Ishikawa (cell line): ENCODE measurements at regions not wholly inside any gene's neighbourhood (a gene's known extent, or its start where the extent isn't known, plus 50 kb on each side); places are given as distances from the start of the nearest gene placed in this dataset.

Experiments used
- CEBPB ChIP-seq: IDR thresholded peaks from 2 replicates; pipeline ENCODE4 v1.6.1; 2012
- CREB1 ChIP-seq: IDR thresholded peaks from 2 replicates; pipeline ENCODE4 v1.6.1; 2012; ENCODE audit warnings: low read depth
- EGR1 ChIP-seq: IDR thresholded peaks from 2 replicates; pipeline ENCODE4 v1.6.1; 2012
- EP300 ChIP-seq: IDR thresholded peaks from 2 replicates; pipeline ENCODE4 v1.6.1; 2012; ENCODE audit warnings: borderline replicate concordance
- FOXM1 ChIP-seq: IDR thresholded peaks from 2 replicates; pipeline ENCODE4 v1.6.1; 2012; ENCODE audit warnings: low read depth, borderline replicate concordance
- MAX ChIP-seq: IDR thresholded peaks from 2 replicates; pipeline ENCODE4 v1.6.1; 2012
- NFIC ChIP-seq: IDR thresholded peaks from 2 replicates; pipeline ENCODE4 v1.6.1; 2012
- RAD21 ChIP-seq: IDR thresholded peaks from 2 replicates; pipeline ENCODE4 v1.6.1; 2012; ENCODE audit warnings: low read depth
- REST ChIP-seq: IDR thresholded peaks from 2 replicates; pipeline ENCODE4 v1.6.1; 2012; ENCODE audit warnings: low read depth, mild to moderate bottlenecking
- TAF1 ChIP-seq: IDR thresholded peaks from 2 replicates; pipeline ENCODE4 v1.6.1; 2012; ENCODE audit warnings: low read depth, mild to moderate bottlenecking
- TCF12 ChIP-seq: IDR thresholded peaks from 2 replicates; pipeline ENCODE4 v1.6.1; 2012; ENCODE audit warnings: low read depth
- TEAD4 ChIP-seq: IDR thresholded peaks from 2 replicates; pipeline ENCODE4 v1.6.1; 2012
- USF1 ChIP-seq: IDR thresholded peaks from 2 replicates; pipeline ENCODE4 v1.6.1; 2012
- YY1 ChIP-seq: IDR thresholded peaks from 2 replicates; pipeline ENCODE4 v1.6.1; 2012; ENCODE audit warnings: low read depth
- ZBTB7A ChIP-seq: IDR thresholded peaks from 2 replicates; pipeline ENCODE4 v1.6.1; 2012; ENCODE audit warnings: low read depth

- no peak for TF ChIP-seq EGR1
- no peak for TF ChIP-seq CREB1
- TF ChIP-seq RAD21, result no peak
- TF ChIP-seq TEAD4, result no peak
- TF ChIP-seq MAX, result no peak
- no peak for TF ChIP-seq TCF12
- TF ChIP-seq YY1, result no peak
- TF ChIP-seq TAF1, result no peak
- no peak for TF ChIP-seq EP300
- TF ChIP-seq FOXM1, result no peak
- no peak for TF ChIP-seq REST
- no peak for TF ChIP-seq ZBTB7A
- no peak for TF ChIP-seq USF1
- no peak for TF ChIP-seq NFIC
- TF ChIP-seq CEBPB, result no peak
Observed at GRCh38 chr1:63155437-63155836, 166.9 kb upstream of the FOXD3 start.

- TF ChIP-seq MAX (no peak), EGR1 (no peak), ZBTB7A (no peak), TAF1 (no peak), TEAD4 (no peak), EP300 (no peak), TCF12 (no peak), NFIC (no peak), FOXM1 (no peak)
Observed at GRCh38 chr1:63157085-63157484, 165.3 kb upstream of the FOXD3 start.

- TF ChIP-seq REST, result no peak
- no peak for TF ChIP-seq TEAD4
- no peak for TF ChIP-seq EGR1
- no peak for TF ChIP-seq NFIC
- no peak for TF ChIP-seq YY1
- no peak for TF ChIP-seq TCF12
- TF ChIP-seq USF1, result no peak
- no peak for TF ChIP-seq EP300
- no peak for TF ChIP-seq MAX
- TF ChIP-seq RAD21, result no peak
- TF ChIP-seq TAF1, result no peak
- TF ChIP-seq ZBTB7A, result no peak
- TF ChIP-seq FOXM1, result no peak
- no peak for TF ChIP-seq CREB1
Observed at GRCh38 chr1:63169057-63169456, 153.3 kb upstream of the FOXD3 start.

- TF ChIP-seq CREB1, result no peak
- no peak for TF ChIP-seq REST
- no peak for TF ChIP-seq RAD21
- TF ChIP-seq FOXM1, result no peak
- TF ChIP-seq EGR1, result no peak
- no peak for TF ChIP-seq USF1
- no peak for TF ChIP-seq TEAD4
- no peak for TF ChIP-seq YY1
- no peak for TF ChIP-seq TCF12
- no peak for TF ChIP-seq MAX
- no peak for TF ChIP-seq EP300
- no peak for TF ChIP-seq NFIC
- TF ChIP-seq TAF1, result no peak
- TF ChIP-seq CEBPB, result no peak
- no peak for TF ChIP-seq ZBTB7A
Observed at GRCh38 chr1:63173161-63173560, 149.2 kb upstream of the FOXD3 start.
